GM23338 (cell line): ENCODE measurements at regions not wholly inside any gene's neighbourhood (a gene's known extent, or its start where the extent isn't known, plus 50 kb on each side); places are given as distances from the start of the nearest gene placed in this dataset.

Source experiments
- EZH2 ChIP-seq: fragments of 200-600 bp; sonication (generic); IDR thresholded peaks from one replicate; pipeline ENCODE4 v1.8.0; 2017; ENCODE audit warnings: antibody characterized with exemption, mild to moderate bottlenecking, low read depth; ENCODE audit not compliant: unreplicated experiment
- EZH2phosphoT487 ChIP-seq: fragments of 200-600 bp; sonication (generic); IDR thresholded peaks from one replicate; pipeline ENCODE4 v1.8.1; 2018; ENCODE audit warnings: antibody characterized with exemption; ENCODE audit not compliant: unreplicated experiment
- POLR2AphosphoS5 ChIP-seq: IDR thresholded peaks from 2 replicates; pipeline ENCODE4 v1.6.1; 2016; ENCODE audit warnings: antibody characterized with exemption, low read depth
- REST ChIP-seq: IDR thresholded peaks from one replicate; pipeline ENCODE4 v1.6.1; 2018; ENCODE audit warnings: antibody characterized with exemption; ENCODE audit not compliant: unreplicated experiment
- TF ChIP-seq, protein P1 (sequence below), 2 experiments: fragments of 200-600 bp in 1 of 2; sonication (generic) in 1 of 2; conservative IDR thresholded peaks; 2 replicates each; pipeline versions ENCODE4 v1.5.1 to v1.6.1; 2016 to 2017; ENCODE audit warnings: antibody characterized with exemption in 2 of 2, low read depth in 2 of 2, mild to moderate bottlenecking in 2 of 2, moderate library complexity in 1 of 2
- TF ChIP-seq, protein P2 (sequence below): fragments of 250-450 bp; sonication (Bioruptor Pico); IDR thresholded peaks from 2 replicates; pipeline ENCODE4 v1.5.0; 2020; ENCODE audit warnings: mild to moderate bottlenecking, moderate library complexity
- TF ChIP-seq, protein P3 (sequence below): IDR thresholded peaks from 2 replicates; pipeline ENCODE4 v1.6.1; 2016; ENCODE audit warnings: antibody characterized with exemption

GRCh38 chr2:165017966-165018596, 62.8 kb upstream of the SLC38A11 start:
- TF ChIP-seq POLR2AphosphoS5, result no peak
- TF ChIP-seq, protein P1, sequence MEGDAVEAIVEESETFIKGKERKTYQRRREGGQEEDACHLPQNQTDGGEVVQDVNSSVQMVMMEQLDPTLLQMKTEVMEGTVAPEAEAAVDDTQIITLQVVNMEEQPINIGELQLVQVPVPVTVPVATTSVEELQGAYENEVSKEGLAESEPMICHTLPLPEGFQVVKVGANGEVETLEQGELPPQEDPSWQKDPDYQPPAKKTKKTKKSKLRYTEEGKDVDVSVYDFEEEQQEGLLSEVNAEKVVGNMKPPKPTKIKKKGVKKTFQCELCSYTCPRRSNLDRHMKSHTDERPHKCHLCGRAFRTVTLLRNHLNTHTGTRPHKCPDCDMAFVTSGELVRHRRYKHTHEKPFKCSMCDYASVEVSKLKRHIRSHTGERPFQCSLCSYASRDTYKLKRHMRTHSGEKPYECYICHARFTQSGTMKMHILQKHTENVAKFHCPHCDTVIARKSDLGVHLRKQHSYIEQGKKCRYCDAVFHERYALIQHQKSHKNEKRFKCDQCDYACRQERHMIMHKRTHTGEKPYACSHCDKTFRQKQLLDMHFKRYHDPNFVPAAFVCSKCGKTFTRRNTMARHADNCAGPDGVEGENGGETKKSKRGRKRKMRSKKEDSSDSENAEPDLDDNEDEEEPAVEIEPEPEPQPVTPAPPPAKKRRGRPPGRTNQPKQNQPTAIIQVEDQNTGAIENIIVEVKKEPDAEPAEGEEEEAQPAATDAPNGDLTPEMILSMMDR (conservative IDR thresholded peaks at IDR 0.05; ENCODE audit: low read depth in 2 of 2), result no peak; a peak in 1 of 4 replicates
- no peak for TF ChIP-seq EZH2
- TF ChIP-seq EZH2phosphoT487, result no peak
- TF ChIP-seq REST, result no peak
- TF ChIP-seq, protein P2, sequence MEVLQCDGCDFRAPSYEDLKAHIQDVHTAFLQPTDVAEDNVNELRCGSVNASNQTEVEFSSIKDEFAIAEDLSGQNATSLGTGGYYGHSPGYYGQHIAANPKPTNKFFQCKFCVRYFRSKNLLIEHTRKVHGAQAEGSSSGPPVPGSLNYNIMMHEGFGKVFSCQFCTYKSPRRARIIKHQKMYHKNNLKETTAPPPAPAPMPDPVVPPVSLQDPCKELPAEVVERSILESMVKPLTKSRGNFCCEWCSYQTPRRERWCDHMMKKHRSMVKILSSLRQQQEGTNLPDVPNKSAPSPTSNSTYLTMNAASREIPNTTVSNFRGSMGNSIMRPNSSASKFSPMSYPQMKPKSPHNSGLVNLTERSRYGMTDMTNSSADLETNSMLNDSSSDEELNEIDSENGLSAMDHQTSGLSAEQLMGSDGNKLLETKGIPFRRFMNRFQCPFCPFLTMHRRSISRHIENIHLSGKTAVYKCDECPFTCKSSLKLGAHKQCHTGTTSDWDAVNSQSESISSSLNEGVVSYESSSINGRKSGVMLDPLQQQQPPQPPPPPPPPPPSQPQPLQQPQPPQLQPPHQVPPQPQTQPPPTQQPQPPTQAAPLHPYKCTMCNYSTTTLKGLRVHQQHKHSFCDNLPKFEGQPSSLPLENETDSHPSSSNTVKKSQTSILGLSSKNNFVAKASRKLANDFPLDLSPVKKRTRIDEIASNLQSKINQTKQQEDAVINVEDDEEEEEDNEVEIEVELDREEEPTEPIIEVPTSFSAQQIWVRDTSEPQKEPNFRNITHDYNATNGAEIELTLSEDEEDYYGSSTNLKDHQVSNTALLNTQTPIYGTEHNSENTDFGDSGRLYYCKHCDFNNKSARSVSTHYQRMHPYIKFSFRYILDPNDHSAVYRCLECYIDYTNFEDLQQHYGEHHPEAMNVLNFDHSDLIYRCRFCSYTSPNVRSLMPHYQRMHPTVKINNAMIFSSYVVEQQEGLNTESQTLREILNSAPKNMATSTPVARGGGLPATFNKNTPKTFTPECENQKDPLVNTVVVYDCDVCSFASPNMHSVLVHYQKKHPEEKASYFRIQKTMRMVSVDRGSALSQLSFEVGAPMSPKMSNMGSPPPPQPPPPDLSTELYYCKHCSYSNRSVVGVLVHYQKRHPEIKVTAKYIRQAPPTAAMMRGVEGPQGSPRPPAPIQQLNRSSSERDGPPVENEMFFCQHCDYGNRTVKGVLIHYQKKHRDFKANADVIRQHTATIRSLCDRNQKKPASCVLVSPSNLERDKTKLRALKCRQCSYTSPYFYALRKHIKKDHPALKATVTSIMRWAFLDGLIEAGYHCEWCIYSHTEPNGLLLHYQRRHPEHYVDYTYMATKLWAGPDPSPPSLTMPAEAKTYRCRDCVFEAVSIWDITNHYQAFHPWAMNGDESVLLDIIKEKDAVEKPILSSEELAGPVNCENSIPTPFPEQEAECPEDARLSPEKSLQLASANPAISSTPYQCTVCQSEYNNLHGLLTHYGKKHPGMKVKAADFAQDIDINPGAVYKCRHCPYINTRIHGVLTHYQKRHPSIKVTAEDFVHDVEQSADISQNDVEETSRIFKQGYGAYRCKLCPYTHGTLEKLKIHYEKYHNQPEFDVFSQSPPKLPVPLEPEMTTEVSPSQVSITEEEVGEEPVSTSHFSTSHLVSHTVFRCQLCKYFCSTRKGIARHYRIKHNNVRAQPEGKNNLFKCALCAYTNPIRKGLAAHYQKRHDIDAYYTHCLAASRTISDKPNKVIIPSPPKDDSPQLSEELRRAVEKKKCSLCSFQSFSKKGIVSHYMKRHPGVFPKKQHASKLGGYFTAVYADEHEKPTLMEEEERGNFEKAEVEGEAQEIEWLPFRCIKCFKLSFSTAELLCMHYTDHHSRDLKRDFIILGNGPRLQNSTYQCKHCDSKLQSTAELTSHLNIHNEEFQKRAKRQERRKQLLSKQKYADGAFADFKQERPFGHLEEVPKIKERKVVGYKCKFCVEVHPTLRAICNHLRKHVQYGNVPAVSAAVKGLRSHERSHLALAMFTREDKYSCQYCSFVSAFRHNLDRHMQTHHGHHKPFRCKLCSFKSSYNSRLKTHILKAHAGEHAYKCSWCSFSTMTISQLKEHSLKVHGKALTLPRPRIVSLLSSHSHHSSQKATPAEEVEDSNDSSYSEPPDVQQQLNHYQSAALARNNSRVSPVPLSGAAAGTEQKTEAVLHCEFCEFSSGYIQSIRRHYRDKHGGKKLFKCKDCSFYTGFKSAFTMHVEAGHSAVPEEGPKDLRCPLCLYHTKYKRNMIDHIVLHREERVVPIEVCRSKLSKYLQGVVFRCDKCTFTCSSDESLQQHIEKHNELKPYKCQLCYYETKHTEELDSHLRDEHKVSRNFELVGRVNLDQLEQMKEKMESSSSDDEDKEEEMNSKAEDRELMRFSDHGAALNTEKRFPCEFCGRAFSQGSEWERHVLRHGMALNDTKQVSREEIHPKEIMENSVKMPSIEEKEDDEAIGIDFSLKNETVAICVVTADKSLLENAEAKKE (CRISPR knock-in tag), result no peak
- TF ChIP-seq, protein P3, sequence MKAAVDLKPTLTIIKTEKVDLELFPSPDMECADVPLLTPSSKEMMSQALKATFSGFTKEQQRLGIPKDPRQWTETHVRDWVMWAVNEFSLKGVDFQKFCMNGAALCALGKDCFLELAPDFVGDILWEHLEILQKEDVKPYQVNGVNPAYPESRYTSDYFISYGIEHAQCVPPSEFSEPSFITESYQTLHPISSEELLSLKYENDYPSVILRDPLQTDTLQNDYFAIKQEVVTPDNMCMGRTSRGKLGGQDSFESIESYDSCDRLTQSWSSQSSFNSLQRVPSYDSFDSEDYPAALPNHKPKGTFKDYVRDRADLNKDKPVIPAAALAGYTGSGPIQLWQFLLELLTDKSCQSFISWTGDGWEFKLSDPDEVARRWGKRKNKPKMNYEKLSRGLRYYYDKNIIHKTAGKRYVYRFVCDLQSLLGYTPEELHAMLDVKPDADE, result no peak
